Activated naive CD8-positive, alpha-beta T cell treated with anti-CD3 and anti-CD28 coated beads for 36 hours (primary cell): ENCODE measurements at regions not wholly inside any gene's neighbourhood (a gene's known extent, or its start where the extent isn't known, plus 50 kb on each side); places are given as distances from the start of the nearest gene placed in this dataset.
A peak's percentile ranks its signal among the peaks of the same experiment; 100 is the strongest.

Experiments
- DNase-seq: peaks from one replicate; pipeline ENCODE4 v3.0.0; 2021
- H3K27ac Mint-ChIP-seq: one replicate; pipeline ENCODE4 v1.8.0; 2022; ENCODE audit warnings: mild to moderate bottlenecking, moderate library complexity, mixed read lengths
- H3K27me3 Mint-ChIP-seq: one replicate; pipeline ENCODE4 v1.8.0; 2022; ENCODE audit warnings: mild to moderate bottlenecking, mixed read lengths
- H3K36me3 Mint-ChIP-seq: one replicate; pipeline ENCODE4 v1.8.0; 2021; ENCODE audit warnings: mild to moderate bottlenecking, mixed read lengths
- H3K4me1 Mint-ChIP-seq: one replicate; pipeline ENCODE4 v1.8.0; 2021; ENCODE audit warnings: mixed read lengths
- H3K4me3 Mint-ChIP-seq: one replicate; pipeline ENCODE4 v1.8.0; 2022; ENCODE audit warnings: mild to moderate bottlenecking, moderate library complexity, mixed read lengths
- H3K9me3 Mint-ChIP-seq: one replicate; pipeline ENCODE4 v1.8.0; 2022; ENCODE audit warnings: mixed read lengths

GRCh38 chr1:116265931-116266863, 106.8 kb upstream of the ATP1A1 start:
- no peaks in the 10 kb centered on the region for H3K36me3 Mint-ChIP-seq
- DNase-seq: no peak
- no peak overlapping the region for H3K4me3 Mint-ChIP-seq
- peaks cover 25% of the 10 kb centered on the region for H3K4me1 Mint-ChIP-seq
- no peak overlapping the region for H3K27ac Mint-ChIP-seq
- H3K27me3 Mint-ChIP-seq: no peaks in the 10 kb centered on the region
- no peaks in the 10 kb centered on the region for H3K9me3 Mint-ChIP-seq

DNA sequence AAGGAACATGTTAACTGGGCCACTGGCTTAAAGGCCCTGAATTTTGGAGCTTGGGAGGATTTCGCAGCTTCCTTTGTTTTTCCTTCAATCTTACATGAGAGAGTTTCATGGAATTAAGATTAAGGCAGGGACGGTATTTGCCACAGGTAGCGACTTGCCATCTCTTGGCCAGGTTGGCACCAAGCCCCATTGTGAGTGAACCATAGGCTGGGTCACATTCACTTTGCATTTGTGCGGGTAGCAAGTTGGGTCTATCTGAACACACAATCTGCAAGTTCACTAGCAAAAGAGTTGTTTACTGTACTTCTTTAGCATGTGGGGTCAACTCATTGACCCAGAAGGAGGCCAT, 106.2 kb upstream of the ATP1A1 start:
- Mint-ChIP-seq H3K27ac (peak overlapping the region; percentile 29), H3K4me1 (peaks cover 21% of the 10 kb centered on the region), H3K27me3 (no peaks in the 10 kb centered on the region), H3K4me3 (no peak overlapping the region), H3K9me3 (no peaks in the 10 kb centered on the region), H3K36me3 (no peaks in the 10 kb centered on the region)
- DNase-seq: no peak

GRCh38 chr1:116268211-116268610, 104.8 kb upstream of the ATP1A1 start:
- Mint-ChIP-seq H3K36me3 (no peaks in the 10 kb centered on the region), H3K9me3 (no peaks in the 10 kb centered on the region), H3K4me1 (peaks cover 11% of the 10 kb centered on the region), H3K27me3 (no peaks in the 10 kb centered on the region), H3K4me3 (no peak overlapping the region), H3K27ac (no peak overlapping the region)
- no peak for DNase-seq

DNA sequence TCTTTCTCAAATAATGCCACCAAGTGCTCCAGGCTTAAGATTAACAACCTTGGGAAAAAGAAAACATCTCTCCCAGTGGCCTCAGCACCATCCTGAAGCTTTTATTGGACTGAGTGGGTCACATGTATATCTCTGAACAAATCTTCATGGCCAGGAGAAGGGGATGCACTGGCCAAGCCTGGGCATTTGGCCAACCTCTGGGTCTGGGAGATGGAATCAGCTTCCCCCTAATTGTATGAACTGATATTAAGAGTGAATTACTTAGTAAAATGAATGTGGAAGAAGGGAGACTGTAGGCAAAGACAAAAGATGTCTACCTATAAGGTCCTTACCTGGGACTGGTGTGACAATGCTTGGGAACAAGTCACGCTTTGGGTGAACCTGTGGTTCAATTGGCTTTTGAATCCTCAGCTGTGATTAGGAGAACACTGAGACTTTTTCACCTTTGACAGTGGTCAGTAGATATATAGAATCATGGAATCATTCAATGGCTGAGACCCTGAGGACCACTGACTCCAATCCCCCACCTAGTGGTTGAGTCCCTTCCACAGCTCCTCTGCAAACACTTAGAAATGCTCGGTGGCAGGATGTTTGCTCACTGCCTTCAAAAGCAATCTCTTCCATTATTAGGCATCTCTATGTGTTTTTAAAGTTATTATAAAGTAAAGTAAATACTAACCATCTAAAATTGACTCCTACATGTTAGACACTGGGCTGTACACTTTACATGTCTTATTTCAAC, 102.6 kb upstream of the ATP1A1 start:
- no peak overlapping the region for H3K27ac Mint-ChIP-seq
- no peaks in the 10 kb centered on the region for H3K9me3 Mint-ChIP-seq
- peaks cover 11% of the 10 kb centered on the region for H3K4me1 Mint-ChIP-seq
- DNase-seq: no peak
- no peaks in the 10 kb centered on the region for H3K27me3 Mint-ChIP-seq
- no peaks in the 10 kb centered on the region for H3K36me3 Mint-ChIP-seq
- H3K4me3 Mint-ChIP-seq: no peak overlapping the region

DNA sequence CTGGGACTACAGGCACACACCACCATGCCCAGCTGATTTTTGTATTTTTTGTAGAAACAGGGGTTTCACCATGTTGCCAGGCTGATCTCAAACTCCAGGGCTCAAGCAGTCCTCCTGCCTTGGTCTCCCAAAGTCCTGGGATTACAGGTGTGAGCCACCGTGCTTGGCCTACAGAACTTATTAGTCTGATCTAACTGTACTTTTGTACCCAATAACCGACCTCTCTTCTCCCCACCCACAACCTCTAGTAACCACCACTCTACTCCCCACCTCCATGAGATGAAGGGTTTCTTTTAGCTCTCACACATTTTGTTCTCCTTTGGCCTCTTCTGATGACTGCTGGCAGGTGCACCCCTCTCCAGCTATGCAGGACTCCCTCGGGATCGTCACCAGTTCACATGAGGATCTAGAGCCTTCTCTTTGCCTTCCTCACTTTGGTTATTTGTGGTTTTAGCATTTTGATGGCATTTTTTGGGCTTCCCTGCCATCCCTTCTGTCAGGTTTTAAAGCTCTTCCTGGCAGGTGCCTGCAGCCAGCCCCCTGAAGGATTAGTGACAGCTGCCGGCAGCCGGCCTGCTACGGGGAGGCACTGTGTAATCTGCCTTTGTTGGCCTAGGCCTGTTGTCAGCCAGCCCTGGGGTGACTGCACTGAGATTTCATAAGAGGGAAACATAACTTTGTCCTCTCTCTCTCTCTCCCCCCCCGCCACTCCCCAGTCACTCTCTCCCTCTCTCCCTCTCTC, 99.8 kb upstream of the ATP1A1 start:
- no peak overlapping the region for H3K4me3 Mint-ChIP-seq
- no peaks in the 10 kb centered on the region for H3K9me3 Mint-ChIP-seq
- H3K36me3 Mint-ChIP-seq: no peaks in the 10 kb centered on the region
- no peak overlapping the region for H3K27ac Mint-ChIP-seq
- no peak for DNase-seq
- no peaks in the 10 kb centered on the region for H3K27me3 Mint-ChIP-seq
- H3K4me1 Mint-ChIP-seq: peaks cover 3% of the 10 kb centered on the region

DNA sequence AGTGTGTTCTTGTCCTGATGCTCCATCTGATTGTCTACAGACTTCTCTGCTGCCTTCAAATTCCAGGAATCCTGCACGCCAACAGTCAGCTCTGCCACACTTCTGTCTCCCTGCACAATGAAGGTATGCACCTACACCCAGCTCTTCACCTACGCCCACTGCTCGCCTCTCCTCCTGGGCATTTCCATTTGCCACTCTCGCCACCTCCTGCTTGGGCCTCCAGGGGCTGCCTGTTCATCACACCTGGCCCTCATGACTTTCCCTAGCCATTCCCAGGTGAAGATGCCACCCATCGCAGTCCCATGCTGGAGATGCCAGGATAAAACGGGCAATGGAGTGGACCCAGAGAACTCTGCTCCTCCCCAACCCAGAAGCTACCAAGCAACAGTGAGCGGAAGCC, 96.5 kb upstream of the ATP1A1 start:
- DNase-seq: no peak
- H3K4me3 Mint-ChIP-seq: no peak overlapping the region
- no peaks in the 10 kb centered on the region for H3K36me3 Mint-ChIP-seq
- no peak overlapping the region for H3K27ac Mint-ChIP-seq
- no peaks in the 10 kb centered on the region for H3K27me3 Mint-ChIP-seq
- H3K9me3 Mint-ChIP-seq: no peaks in the 10 kb centered on the region
- no peaks in the 10 kb centered on the region for H3K4me1 Mint-ChIP-seq

DNA sequence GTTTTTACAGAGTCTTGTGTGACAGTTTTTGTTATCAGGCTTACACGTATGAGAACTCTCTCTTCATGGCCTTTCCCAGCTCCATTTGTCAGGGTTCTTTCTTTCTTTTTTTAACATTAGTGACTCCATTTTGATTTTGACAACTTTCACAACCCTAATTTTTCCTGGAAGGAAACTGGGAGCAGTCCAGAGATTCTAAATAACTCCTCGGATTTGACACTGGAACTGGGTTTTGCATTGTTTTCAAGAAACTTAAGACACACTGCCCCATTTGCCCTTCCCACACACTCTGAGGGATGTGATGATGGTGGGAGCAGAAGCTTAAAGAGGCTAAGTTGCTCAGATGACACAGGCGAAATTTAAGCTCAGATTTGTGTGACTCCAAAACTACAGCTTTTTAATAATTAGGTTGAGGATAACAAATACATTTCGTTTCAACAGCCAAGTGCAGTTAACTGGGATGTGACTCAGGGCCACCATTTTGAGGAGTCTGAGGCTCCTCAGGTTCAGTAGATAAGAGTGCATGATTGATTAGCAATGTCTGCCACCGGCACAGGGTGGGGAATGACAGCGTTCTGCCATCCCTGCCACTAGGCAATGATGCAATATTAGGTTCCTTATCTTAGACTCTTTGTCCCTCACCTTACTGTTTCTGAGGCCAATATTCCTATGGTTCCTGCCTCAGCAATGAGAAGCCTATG, 95.1 kb upstream of the ATP1A1 start:
- no peak overlapping the region for H3K27ac Mint-ChIP-seq
- H3K4me3 Mint-ChIP-seq: no peak overlapping the region
- no peaks in the 10 kb centered on the region for H3K4me1 Mint-ChIP-seq
- no peak for DNase-seq
- H3K36me3 Mint-ChIP-seq: no peaks in the 10 kb centered on the region
- H3K27me3 Mint-ChIP-seq: no peaks in the 10 kb centered on the region
- H3K9me3 Mint-ChIP-seq: no peaks in the 10 kb centered on the region

DNA sequence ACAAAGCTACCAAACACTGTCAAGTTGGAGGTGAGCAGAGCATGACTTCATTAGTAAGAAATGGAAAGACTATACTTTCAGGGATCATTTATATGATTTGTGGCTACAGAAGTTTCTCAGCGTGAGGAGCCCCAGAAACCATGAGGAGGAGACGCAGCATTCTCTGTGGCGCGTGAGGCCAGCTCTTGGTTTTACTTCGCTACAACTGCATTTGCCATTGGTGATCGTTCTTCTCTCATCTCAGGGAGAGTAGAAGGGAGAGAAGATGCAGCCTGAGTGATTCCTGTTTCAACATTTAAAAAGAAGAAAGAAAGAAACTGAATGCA, 94.5 kb upstream of the ATP1A1 start:
- Mint-ChIP-seq H3K27ac (no peak overlapping the region), H3K4me3 (no peak overlapping the region), H3K4me1 (no peaks in the 10 kb centered on the region), H3K9me3 (no peaks in the 10 kb centered on the region), H3K36me3 (no peaks in the 10 kb centered on the region), H3K27me3 (no peaks in the 10 kb centered on the region)
- no peak for DNase-seq

DNA sequence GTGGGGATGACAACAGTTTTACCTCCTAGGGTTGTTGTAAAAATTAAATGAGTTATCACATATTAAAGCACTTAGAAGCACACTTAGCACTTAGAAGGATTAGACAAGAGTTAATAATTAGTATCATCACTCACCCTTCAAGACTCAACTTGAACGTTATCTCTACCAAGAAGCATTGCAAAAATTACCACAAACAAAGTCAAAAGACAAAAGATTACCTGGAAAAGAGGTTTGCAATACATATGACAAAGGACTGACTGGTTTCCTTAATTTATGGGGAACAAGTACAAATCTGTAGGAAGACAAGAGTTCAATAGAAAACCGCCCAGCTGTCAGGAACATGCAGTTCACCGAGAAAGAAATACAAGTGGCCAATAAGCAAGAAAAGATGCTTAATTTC, 93.3 kb upstream of the ATP1A1 start:
- Mint-ChIP-seq H3K27me3 (no peaks in the 10 kb centered on the region), H3K36me3 (no peaks in the 10 kb centered on the region), H3K27ac (no peak overlapping the region), H3K4me1 (no peaks in the 10 kb centered on the region), H3K9me3 (no peaks in the 10 kb centered on the region), H3K4me3 (no peak overlapping the region)
- no peak for DNase-seq

GRCh38 chr1:116284819-116285390, 88.1 kb upstream of the ATP1A1 start:
- no peak for DNase-seq
- Mint-ChIP-seq H3K9me3 (no peaks in the 10 kb centered on the region), H3K4me3 (no peak overlapping the region), H3K27me3 (no peaks in the 10 kb centered on the region), H3K36me3 (no peaks in the 10 kb centered on the region), H3K27ac (no peak overlapping the region), H3K4me1 (no peaks in the 10 kb centered on the region)

DNA sequence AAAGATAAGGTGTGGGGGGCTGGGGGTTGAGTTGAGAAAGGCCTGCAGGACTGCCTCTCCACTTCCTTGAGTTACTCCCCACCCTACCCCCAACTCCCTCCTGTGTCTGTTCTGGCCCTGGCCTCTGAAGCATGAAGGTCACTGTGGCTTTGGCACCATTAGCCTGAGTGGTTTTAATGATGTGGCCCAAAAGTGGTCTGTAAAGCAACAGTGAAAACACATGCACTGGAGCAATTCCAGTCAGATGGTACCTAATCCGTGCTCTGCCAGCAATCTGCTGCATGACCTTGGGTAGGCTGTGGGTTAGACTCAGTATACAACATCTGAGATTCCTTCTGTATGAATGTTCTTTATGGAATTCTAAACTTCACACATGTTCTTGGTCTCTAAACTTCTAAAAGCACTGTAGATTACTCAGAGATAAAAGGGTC, 86.5 kb upstream of the ATP1A1 start:
- H3K36me3 Mint-ChIP-seq: no peaks in the 10 kb centered on the region
- H3K9me3 Mint-ChIP-seq: no peaks in the 10 kb centered on the region
- no peaks in the 10 kb centered on the region for H3K4me1 Mint-ChIP-seq
- no peak overlapping the region for H3K4me3 Mint-ChIP-seq
- H3K27me3 Mint-ChIP-seq: no peaks in the 10 kb centered on the region
- no peak for DNase-seq
- no peak overlapping the region for H3K27ac Mint-ChIP-seq

DNA sequence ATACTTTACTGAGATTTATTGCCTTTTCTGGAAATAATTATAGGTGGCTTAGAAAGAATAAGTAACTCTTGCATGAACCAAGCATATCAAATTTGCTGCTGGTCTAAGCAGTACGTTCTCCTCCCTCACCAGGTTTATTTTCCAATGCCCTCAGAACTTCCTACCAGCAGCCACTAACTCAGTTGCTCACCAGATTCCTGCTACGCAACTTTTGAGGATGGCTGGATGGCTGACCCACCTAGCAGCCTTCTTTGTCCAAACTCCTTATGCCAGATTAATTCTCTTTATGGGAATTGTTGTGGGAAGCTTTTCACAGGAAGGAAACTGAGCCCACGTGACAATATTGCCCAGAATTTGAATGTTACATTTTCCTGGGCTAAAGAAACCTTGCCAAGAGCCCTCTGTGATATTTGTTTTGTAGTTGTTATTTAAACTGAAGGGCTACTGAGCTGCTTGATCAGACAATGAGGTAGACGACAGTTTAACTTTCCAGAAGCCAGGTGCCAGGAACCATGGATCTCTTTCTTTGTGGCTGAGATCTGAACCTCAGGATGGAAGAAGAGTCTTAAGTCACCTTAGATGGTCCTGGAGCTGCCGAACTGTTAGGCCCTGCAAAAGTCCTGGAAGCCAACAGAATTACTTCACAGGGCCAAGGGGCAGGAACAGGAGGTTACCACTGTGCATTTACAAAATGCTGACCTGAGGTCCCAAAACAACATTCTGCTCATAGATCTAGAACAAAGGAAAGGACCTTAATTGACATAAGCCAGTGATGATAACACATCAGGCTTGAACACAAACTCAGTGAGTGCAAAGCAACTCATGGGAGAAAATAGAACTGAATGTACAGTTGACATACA, 85.5 kb upstream of the ATP1A1 start:
- Mint-ChIP-seq H3K36me3 (no peaks in the 10 kb centered on the region), H3K9me3 (no peaks in the 10 kb centered on the region), H3K27ac (no peak overlapping the region), H3K4me1 (no peaks in the 10 kb centered on the region), H3K27me3 (no peaks in the 10 kb centered on the region), H3K4me3 (no peak overlapping the region)
- DNase-seq: no peak

- no peak for DNase-seq
- no peak overlapping the region for H3K4me3 Mint-ChIP-seq
- no peaks in the 10 kb centered on the region for H3K27me3 Mint-ChIP-seq
- H3K36me3 Mint-ChIP-seq: no peaks in the 10 kb centered on the region
- H3K27ac Mint-ChIP-seq: no peak overlapping the region
- H3K9me3 Mint-ChIP-seq: no peaks in the 10 kb centered on the region
- H3K4me1 Mint-ChIP-seq: no peaks in the 10 kb centered on the region
Observed at GRCh38 chr1:116288201-116288598, 84.8 kb upstream of the ATP1A1 start.

DNA sequence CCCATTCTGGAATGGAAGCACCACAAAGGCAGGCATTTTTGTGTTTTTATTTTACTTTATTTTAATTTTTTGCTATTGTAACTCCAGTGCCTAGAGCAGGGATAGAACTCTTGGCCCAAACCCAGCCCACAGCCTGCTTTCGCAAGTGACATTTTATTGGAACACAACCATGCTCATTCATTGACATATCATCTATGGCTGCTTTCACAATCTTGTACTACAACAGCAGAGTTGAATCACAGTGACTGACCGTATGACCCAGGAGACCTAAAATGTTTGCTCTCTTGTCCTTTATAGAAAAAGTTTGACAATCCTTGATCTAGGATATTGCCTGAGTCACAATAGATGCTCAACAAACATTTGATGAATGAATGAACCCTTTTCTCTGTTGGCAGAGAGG, 83.9 kb upstream of the ATP1A1 start:
- H3K27ac Mint-ChIP-seq: no peak overlapping the region
- H3K4me3 Mint-ChIP-seq: no peak overlapping the region
- no peaks in the 10 kb centered on the region for H3K36me3 Mint-ChIP-seq
- H3K27me3 Mint-ChIP-seq: no peaks in the 10 kb centered on the region
- no peaks in the 10 kb centered on the region for H3K4me1 Mint-ChIP-seq
- no peaks in the 10 kb centered on the region for H3K9me3 Mint-ChIP-seq
- DNase-seq: no peak
